ENCODE measurements at regions not wholly inside any gene's neighbourhood (a gene's known extent, or its start where the extent isn't known, plus 50 kb on each side); places are given as distances from the start of the nearest gene placed in this dataset.
"Not testable (repeated sequence)": the region's sequence is repeated elsewhere in the genome, so short reads cannot be mapped to it uniquely, and the experiment has no call there.

GRCh38 chr12:60234611-60235195 is 638.9 kb downstream of the SLC16A7 start:
- not testable (repeated sequence) for TF ChIP-seq CTCF (IDR thresholded peaks at IDR 0.05); ZFX (IDR thresholded peaks at IDR 0.05; ENCODE audit: borderline replicate concordance)

Measured in 22Rv1 (cell line).